Tibial nerve (tissue), 4 donors: ENCODE measurements at regions not wholly inside any gene's neighbourhood (a gene's known extent, or its start where the extent isn't known, plus 50 kb on each side); places are given as distances from the start of the nearest gene placed in this dataset.

Source experiments
- DNase-seq, 2 donors: peaks; one replicate each; pipeline ENCODE4 v3.0.0-alpha.2; 2019; ENCODE audit warnings: low spot score in 2 of 2
- H3K27ac ChIP-seq, 4 donors: fragments of 200-600 bp; sonication (generic) in 3 of 4; one replicate each; pipeline ENCODE4 v1.5.1; 2017 to 2019; ENCODE audit warnings: mild to moderate bottlenecking in 1 of 4
- H3K27me3 ChIP-seq, 2 donors: fragments of 200-600 bp; sonication (generic) in 1 of 2; one replicate each; pipeline versions ENCODE4 v1.5.1 to v1.6.0; 2017 to 2019
- H3K36me3 ChIP-seq, 3 donors: fragments of 200-600 bp; sonication (generic); one replicate each; pipeline ENCODE4 v1.5.1; 2018 to 2019
- H3K4me1 ChIP-seq, 4 donors: fragments of 200-600 bp; sonication (generic) in 3 of 4; one replicate each; pipeline ENCODE4 v1.5.1; 2017 to 2019
- H3K4me3 ChIP-seq, 4 donors: fragments of 200-600 bp; sonication (generic) in 3 of 4; one replicate each; pipeline ENCODE4 v1.5.1; 2017 to 2019; ENCODE audit warnings: mild to moderate bottlenecking in 1 of 4, moderate library complexity in 1 of 4
- H3K9me3 ChIP-seq, 4 donors: fragments of 200-600 bp; sonication (generic) in 3 of 4; one replicate each; pipeline ENCODE4 v1.5.1; 2017 to 2019
- EP300 ChIP-seq, 2 donors: sonication (generic); formaldehyde crosslinking; IDR thresholded peaks; one replicate each; pipeline ENCODE4 v1.6.1; 2017; ENCODE audit warnings: antibody characterized with exemption in 2 of 2, mild to moderate bottlenecking in 1 of 2
- POLR2A ChIP-seq, 2 donors: fragments of 450-650 bp; IDR thresholded peaks; one replicate each; pipeline ENCODE4 v1.6.1; 2017; ENCODE audit warnings: antibody characterized with exemption in 2 of 2, mild to moderate bottlenecking in 2 of 2, moderate library complexity in 2 of 2
- WGBS, 2 donors: methylation state at CpG; one replicate each; pipeline ENCODE4 v1.1.5; 2018; 5-methylcytosine and 5-hydroxymethylcytosine counted together
- TF ChIP-seq, protein P1 (sequence below), 5 experiments: fragments of 200-600 bp in 3 of 5; fragments of 450-650 bp in 2 of 5; sonication (generic) in 3 of 5; IDR thresholded peaks; one replicate each; pipeline ENCODE4 v1.5.1; 2016 to 2019; ENCODE audit warnings: antibody characterized with exemption in 5 of 5, mild to moderate bottlenecking in 3 of 5, moderate library complexity in 2 of 5

- no peaks in the 10 kb centered on the region for H3K27me3 ChIP-seq
- WGBS, 2 donors: 63 to 68% methylated on average over 5 of the region's 5 CpGs
- H3K27ac ChIP-seq: no peak overlapping the region
- no peak overlapping the region for H3K4me3 ChIP-seq
- peak in 1 of 2 donors; percentile 13 for DNase-seq
- no peaks in the 10 kb centered on the region for H3K36me3 ChIP-seq
- no peaks in the 10 kb centered on the region for H3K9me3 ChIP-seq
- H3K4me1 ChIP-seq: peaks cover 0 to 6% (median 0%) of the 10 kb centered on the region in 4 donors
- no peak for TF ChIP-seq POLR2A (IDR thresholded peaks at IDR 0.05)
- TF ChIP-seq, protein P1, sequence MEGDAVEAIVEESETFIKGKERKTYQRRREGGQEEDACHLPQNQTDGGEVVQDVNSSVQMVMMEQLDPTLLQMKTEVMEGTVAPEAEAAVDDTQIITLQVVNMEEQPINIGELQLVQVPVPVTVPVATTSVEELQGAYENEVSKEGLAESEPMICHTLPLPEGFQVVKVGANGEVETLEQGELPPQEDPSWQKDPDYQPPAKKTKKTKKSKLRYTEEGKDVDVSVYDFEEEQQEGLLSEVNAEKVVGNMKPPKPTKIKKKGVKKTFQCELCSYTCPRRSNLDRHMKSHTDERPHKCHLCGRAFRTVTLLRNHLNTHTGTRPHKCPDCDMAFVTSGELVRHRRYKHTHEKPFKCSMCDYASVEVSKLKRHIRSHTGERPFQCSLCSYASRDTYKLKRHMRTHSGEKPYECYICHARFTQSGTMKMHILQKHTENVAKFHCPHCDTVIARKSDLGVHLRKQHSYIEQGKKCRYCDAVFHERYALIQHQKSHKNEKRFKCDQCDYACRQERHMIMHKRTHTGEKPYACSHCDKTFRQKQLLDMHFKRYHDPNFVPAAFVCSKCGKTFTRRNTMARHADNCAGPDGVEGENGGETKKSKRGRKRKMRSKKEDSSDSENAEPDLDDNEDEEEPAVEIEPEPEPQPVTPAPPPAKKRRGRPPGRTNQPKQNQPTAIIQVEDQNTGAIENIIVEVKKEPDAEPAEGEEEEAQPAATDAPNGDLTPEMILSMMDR (IDR thresholded peaks at IDR 0.05): peak in 2 of 5 experiments; percentile 8 to 10
Measured at GRCh38 chr5:65076251-65076869, 307.6 kb downstream of the CWC27 start.

GRCh38 chr5:65077653-65078052, 308.9 kb downstream of the CWC27 start:
- H3K4me1 ChIP-seq: peaks cover 0 to 6% (median 0%) of the 10 kb centered on the region in 4 donors
- no peaks in the 10 kb centered on the region for H3K27me3 ChIP-seq
- no peak for DNase-seq
- no peaks in the 10 kb centered on the region for H3K36me3 ChIP-seq
- H3K4me3 ChIP-seq: no peak overlapping the region
- H3K9me3 ChIP-seq: no peaks in the 10 kb centered on the region
- 88 to 92% methylated on average over 4 of the region's 4 CpGs for WGBS, 2 donors
- no peak for TF ChIP-seq EP300 (IDR thresholded peaks at IDR 0.05)
- TF ChIP-seq, protein P1 (IDR thresholded peaks at IDR 0.05): no peak
- TF ChIP-seq POLR2A (IDR thresholded peaks at IDR 0.05): no peak
- H3K27ac ChIP-seq: no peak overlapping the region

GRCh38 chr5:65078331-65078730, 309.6 kb downstream of the CWC27 start:
- H3K36me3 ChIP-seq: no peaks in the 10 kb centered on the region
- H3K4me1 ChIP-seq: peaks cover 0 to 6% (median 0%) of the 10 kb centered on the region in 4 donors
- 77 to 79% methylated on average over 4 of the region's 4 CpGs for WGBS, 2 donors
- TF ChIP-seq EP300 (IDR thresholded peaks at IDR 0.05): no peak
- TF ChIP-seq, protein P1 (IDR thresholded peaks at IDR 0.05): no peak
- no peak for TF ChIP-seq POLR2A (IDR thresholded peaks at IDR 0.05)
- H3K27me3 ChIP-seq: no peaks in the 10 kb centered on the region
- H3K4me3 ChIP-seq: no peak overlapping the region
- no peaks in the 10 kb centered on the region for H3K9me3 ChIP-seq
- DNase-seq: no peak
- H3K27ac ChIP-seq: no peak overlapping the region

- Histone ChIP-seq H3K4me1 (peaks cover 0 to 5% (median 0%) of the 10 kb centered on the region in 4 donors), H3K36me3 (no peaks in the 10 kb centered on the region), H3K27ac (no peak overlapping the region), H3K9me3 (no peaks in the 10 kb centered on the region), H3K27me3 (no peaks in the 10 kb centered on the region), H3K4me3 (no peak overlapping the region)
- no peak for DNase-seq
- TF ChIP-seq, protein P1 (IDR thresholded peaks at IDR 0.05): no peak
- TF ChIP-seq POLR2A (IDR thresholded peaks at IDR 0.05): no peak
- no peak for TF ChIP-seq EP300 (IDR thresholded peaks at IDR 0.05)
Measured at GRCh38 chr5:65081071-65081470, 312.3 kb downstream of the CWC27 start.

GRCh38 chr5:65084795-65085515, 316.2 kb downstream of the CWC27 start:
- no peaks in the 10 kb centered on the region for H3K4me1 ChIP-seq
- 85 to 87% methylated on average over 3 of the region's 3 CpGs for WGBS, 2 donors
- no peaks in the 10 kb centered on the region for H3K27me3 ChIP-seq
- DNase-seq: no peak
- H3K36me3 ChIP-seq: no peaks in the 10 kb centered on the region
- TF ChIP-seq POLR2A (IDR thresholded peaks at IDR 0.05): no peak
- TF ChIP-seq EP300 (IDR thresholded peaks at IDR 0.05): no peak
- H3K27ac ChIP-seq: no peak overlapping the region
- H3K4me3 ChIP-seq: no peak overlapping the region
- H3K9me3 ChIP-seq: no peaks in the 10 kb centered on the region
